CD4-positive, alpha-beta T cell treated with Interleukin-4 for 1 hour (primary cell): ENCODE measurements at regions not wholly inside any gene's neighbourhood (a gene's known extent, or its start where the extent isn't known, plus 50 kb on each side); places are given as distances from the start of the nearest gene placed in this dataset.

Experiments
- DNase-seq, 2 donors: peaks; one replicate each; pipeline ENCODE4 v3.0.0-alpha.2; 2020 to 2022

DNA sequence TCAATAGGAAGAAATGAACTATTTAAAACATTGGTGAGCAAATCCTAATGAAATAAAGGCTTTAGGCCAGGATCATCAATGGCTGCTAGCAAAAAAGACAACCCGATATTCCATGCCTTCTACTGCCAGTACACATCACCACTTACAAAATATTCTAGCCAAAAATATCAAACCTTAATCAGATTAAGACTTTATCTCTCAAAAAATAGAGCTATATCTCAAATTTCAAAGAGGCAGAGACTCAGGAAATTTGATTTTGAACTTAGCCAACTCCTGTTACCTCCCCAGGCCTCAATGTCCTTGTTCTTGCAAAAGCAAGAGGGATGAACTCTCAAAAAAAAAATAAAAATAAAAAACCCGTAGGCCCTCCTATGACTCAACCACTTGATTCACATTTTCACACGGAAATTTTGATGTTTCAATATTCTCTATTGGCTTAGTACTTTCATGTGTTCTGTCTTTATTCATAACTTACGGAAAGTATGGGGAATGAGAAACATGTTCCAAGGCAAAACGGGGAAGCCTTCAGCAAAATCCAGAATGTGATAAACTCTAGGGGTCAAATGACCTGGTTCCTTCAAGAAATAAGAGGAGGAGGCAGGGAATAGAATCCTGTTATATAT is 273.3 kb upstream of the ZPLD1 start:
- DNase-seq = no peak

DNA sequence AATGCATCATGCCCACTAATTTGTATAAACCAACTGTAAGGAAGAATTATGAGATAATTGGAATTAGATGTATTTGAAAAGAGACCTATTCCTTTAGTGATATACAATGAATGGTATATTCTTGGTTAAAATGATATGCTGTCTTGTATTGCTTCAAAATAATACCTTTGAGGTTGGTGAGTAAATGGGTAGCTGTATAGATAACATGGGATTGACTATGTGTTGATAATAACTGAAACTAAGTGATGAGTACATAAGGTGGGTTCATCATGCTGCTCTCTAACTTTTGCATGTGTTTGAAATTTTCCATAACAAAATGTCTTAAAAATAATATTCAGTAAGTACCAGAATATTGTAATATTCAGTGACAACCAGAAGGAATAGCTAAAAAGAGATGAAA is 272.6 kb upstream of the ZPLD1 start:
- DNase-seq = no peak

DNA sequence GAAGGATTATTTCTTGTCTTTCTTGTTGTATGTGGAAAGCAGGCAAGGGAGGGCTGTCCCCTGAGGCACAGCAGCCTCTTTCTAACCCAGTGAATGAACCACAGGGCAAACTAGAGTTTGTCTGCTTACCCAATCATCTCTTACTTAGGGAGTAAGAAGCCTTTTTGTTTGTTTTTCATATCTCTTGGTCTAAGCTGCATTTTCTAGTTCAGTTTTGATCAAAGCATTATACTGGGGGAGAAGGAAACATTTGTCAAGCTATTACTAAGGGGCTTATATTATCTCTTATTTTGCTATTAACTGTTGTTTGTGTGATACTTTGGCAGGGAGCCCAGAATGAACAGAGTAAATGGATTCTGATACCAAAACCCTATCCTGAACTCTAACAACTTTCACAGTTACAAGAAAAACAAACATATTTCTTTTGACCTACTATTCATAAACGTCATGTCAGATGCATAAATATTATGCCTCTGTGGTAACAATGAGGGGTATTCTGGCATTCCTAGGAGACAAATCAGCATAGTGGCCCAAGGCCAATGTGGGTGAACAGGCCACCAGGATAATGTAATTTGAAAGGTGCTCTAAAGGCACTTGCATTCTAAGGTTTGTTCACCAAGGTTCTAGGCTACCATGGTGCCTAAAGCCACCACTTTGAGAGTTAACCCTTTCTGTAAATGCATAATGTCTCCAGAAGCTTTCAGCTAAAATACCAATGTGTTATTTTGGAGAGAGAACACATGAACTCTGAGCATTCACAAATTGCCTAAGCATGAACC is 271.6 kb upstream of the ZPLD1 start:
- no peak for DNase-seq

- DNase-seq = no peak
Measured at GRCh38 chr3:102163818-102164154, 271.0 kb upstream of the ZPLD1 start.

DNA sequence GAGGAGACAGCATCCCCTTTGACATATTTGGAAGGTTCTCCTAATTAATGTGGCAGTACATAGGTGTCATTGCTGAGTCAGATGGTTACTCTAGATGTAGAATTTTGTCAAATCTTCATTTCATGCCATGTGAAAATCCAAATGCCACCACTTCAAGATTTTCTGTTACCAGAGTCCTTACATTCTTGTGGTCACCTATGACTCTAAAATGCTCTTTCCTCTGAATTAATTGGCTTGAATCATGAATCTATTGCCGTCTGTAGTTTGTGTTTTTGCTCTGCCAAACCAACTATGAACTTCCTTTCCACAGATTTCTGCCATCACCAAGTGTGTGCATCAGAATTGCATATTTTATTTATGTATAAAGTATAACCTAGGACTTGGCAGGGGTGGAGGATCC is 269.4 kb upstream of the ZPLD1 start:
- DNase-seq = no peak

DNA sequence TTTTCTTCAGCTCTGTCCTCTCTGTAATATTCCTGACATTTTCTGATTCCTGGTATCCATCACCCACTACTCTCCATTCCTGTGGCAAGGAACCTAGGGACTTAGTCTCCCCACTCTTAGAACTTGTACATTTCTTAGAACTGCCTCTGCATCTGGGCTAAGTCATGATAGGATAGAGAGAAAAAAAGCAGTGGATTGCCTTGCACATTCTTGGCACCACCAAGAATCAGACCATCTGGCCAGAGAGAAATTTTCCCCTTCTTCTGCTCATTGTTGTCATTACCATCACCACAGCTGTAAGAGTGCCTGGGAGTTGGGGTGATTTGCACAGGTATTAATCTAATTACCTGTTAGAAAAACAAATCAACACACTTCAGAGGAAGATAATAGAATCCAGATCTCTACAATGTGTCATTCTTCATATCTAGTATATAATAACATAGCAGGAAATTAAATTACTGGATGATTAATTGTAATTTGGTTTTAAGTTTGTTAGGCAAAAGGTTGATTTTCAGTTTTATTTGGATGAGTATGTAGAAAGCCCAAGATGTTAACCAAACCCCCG is 264.8 kb upstream of the ZPLD1 start:
- DNase-seq = no peak

GRCh38 chr3:102170545-102170944 is 264.3 kb upstream of the ZPLD1 start:
- no peak for DNase-seq

DNA sequence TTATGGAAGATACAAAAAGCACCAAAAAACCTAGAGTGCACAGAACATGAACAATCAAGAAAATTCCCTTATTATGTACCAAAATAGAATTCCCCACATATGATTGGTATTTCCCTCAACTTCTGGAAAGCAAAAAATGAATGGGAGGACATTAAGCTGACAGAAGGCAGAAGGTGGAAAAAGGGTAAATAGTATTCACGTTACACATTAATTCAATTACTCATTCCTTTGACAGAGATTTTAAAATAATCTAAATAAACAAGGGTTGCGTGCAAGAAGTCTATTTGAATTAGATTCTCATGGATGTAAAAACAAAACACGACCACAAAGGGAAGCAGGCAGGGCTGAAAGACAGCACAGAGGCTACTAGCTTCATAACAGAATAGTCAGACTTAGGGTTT is 260.5 kb upstream of the ZPLD1 start:
- no peak for DNase-seq

- no peak for DNase-seq
Measured at GRCh38 chr3:102174832-102175374, 259.9 kb upstream of the ZPLD1 start.

GRCh38 chr3:102176333-102177050 is 258.3 kb upstream of the ZPLD1 start:
- DNase-seq = no peak

GRCh38 chr3:102177075-102177755 is 257.6 kb upstream of the ZPLD1 start:
- DNase-seq = no peak

DNA sequence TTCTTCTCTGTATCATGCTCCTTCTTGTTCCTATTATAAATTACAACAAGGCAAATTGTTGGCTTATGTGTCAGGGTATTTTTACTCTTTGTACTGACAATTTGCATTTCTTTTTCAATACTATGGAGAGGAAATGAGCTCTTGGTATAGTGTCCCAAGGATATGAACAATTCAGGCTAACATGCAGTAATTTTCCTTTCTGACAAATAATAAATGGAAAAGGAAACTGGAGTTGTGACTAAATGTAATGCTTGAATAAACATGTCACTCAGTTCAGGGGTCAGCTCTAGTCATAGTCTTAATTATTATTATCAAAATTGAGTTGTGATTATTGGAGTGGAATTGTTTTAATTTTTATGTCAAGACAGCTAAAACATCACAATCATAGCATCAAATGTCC is 256.0 kb upstream of the ZPLD1 start:
- no peak for DNase-seq

GRCh38 chr3:102179326-102180177 is 255.3 kb upstream of the ZPLD1 start:
- no peak for DNase-seq

GRCh38 chr3:102180280-102180931 is 254.4 kb upstream of the ZPLD1 start:
- peak in 1 of 2 donors; percentile 13 for DNase-seq

GRCh38 chr3:102181175-102181920 is 253.5 kb upstream of the ZPLD1 start:
- no peak for DNase-seq

DNA sequence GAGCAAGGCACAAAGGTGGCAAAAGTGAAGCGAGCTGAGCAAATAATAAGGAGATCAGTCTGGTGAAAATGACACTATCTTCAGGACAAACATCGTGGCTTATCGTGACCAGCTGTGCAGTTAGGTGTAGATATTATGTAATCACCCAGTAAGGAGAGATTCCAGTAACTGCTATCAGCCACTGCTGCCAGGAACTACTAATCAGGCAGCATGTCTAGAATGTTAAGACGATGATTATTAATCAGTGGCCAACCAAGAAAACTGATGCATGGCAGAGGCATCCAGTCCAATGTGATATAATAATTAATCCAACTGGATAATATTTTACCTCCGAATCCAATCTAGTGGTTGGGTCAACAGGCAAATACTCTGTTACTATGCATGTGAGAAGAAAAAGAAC is 252.7 kb upstream of the ZPLD1 start:
- no peak for DNase-seq

GRCh38 chr3:102183186-102183585 is 251.6 kb upstream of the ZPLD1 start:
- no peak for DNase-seq

DNA sequence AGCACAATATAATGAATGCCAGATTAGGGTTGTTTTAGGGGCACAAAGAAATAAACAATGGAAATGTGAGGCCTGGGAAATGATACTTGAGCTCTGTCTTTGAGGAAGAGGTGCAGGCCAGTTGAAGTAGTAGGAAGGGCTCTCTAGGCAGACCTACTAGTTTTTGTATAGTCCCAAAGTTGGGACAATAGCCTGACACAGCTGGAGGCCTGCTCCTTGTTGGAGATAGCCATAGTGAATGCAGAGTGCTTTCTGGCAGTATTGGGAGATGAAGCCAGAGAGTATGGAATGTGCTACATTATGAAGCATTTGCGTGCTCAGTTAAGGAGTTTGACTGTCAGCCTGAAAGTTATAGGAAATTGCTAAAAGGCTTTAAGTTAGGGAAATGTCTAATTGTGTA is 251.2 kb upstream of the ZPLD1 start:
- DNase-seq = no peak

GRCh38 chr3:102189541-102189940 is 245.3 kb upstream of the ZPLD1 start:
- no peak for DNase-seq

- DNase-seq = no peak
Measured at GRCh38 chr3:102189956-102190723, 244.7 kb upstream of the ZPLD1 start.
